GM21529 (cell line): ENCODE measurements at regions not wholly inside any gene's neighbourhood (a gene's known extent, or its start where the extent isn't known, plus 50 kb on each side); places are given as distances from the start of the nearest gene placed in this dataset.
"Not testable (repeated sequence)": the region's sequence is repeated elsewhere in the genome, so short reads cannot be mapped to it uniquely, and the experiment has no call there.

Experiments used
- ATAC-seq: cut with Tn5 transposase; IDR thresholded peaks from one replicate; pipeline ENCODE4 v1.9.1; 2021; ENCODE audit not compliant: unreplicated experiment

- ATAC-seq: no peak
These were observed 50.9 kb upstream of the WARS2 start for GRCh38 chr1:119191325-119191724.

GRCh38 chr1:119204197-119204960 lies 63.9 kb upstream of the WARS2 start:
- no peak for ATAC-seq

- ATAC-seq: no peak
These were observed 64.5 kb upstream of the WARS2 start for GRCh38 chr1:119204961-119205357.

GRCh38 chr1:119209061-119209460 lies 68.6 kb upstream of the WARS2 start:
- ATAC-seq: no peak

GRCh38 chr1:119209596-119210295 lies 69.3 kb upstream of the WARS2 start:
- ATAC-seq: no peak

- ATAC-seq: no peak
These were observed 69.8 kb upstream of the WARS2 start for GRCh38 chr1:119210296-119210649.

GRCh38 chr1:119213213-119213612 lies 72.8 kb upstream of the WARS2 start:
- ATAC-seq: not testable (repeated sequence)

- ATAC-seq: not testable (repeated sequence)
These were observed 74.5 kb upstream of the WARS2 start for GRCh38 chr1:119214961-119215360.

- no peak for ATAC-seq
These were observed 76.9 kb upstream of the WARS2 start for GRCh38 chr1:119217309-119217828.

GRCh38 chr1:119219711-119220110 lies 79.3 kb upstream of the WARS2 start:
- ATAC-seq: no peak

GRCh38 chr1:119220991-119221390 lies 80.5 kb upstream of the WARS2 start:
- ATAC-seq: no peak

GRCh38 chr1:119222271-119222670 lies 81.8 kb upstream of the WARS2 start:
- ATAC-seq: peak; percentile 59

GRCh38 chr1:119225265-119225664 lies 84.8 kb upstream of the WARS2 start:
- ATAC-seq: no peak

GRCh38 chr1:119225831-119226230 lies 85.4 kb upstream of the WARS2 start:
- ATAC-seq: no peak

GRCh38 chr1:119226321-119226720 lies 85.9 kb upstream of the WARS2 start:
- no peak for ATAC-seq

- no peak for ATAC-seq
These were observed 86.5 kb upstream of the WARS2 start for GRCh38 chr1:119226913-119227312.

GRCh38 chr1:119227456-119227855 lies 87.0 kb upstream of the WARS2 start:
- ATAC-seq: no peak

GRCh38 chr1:119228335-119229080 lies 88.1 kb upstream of the WARS2 start:
- no peak for ATAC-seq

GRCh38 chr1:119235120-119235519 lies 94.7 kb upstream of the WARS2 start:
- ATAC-seq: no peak

- ATAC-seq: no peak
These were observed 105.4 kb upstream of the WARS2 start for GRCh38 chr1:119245881-119246280.

GRCh38 chr1:119249283-119249682 lies 108.8 kb upstream of the WARS2 start:
- ATAC-seq: no peak

GRCh38 chr1:119250299-119250698 lies 109.8 kb upstream of the WARS2 start:
- no peak for ATAC-seq
